ENCODE measurements at regions not wholly inside any gene's neighbourhood (a gene's known extent, or its start where the extent isn't known, plus 50 kb on each side); places are given as distances from the start of the nearest gene placed in this dataset.

- DNase-seq: no peak
- Histone ChIP-seq H3K27ac (no peak overlapping the region), H3K4me3 (no peak overlapping the region), H3K27me3 (no peaks in the 10 kb centered on the region), H3K36me3 (no peaks in the 10 kb centered on the region), H3K9me3 (no peaks in the 10 kb centered on the region), H3K4me1 (peaks cover 0 to 3% (median under 1%) of the 10 kb centered on the region in 4 donors)
- no peak for TF ChIP-seq CTCF (IDR thresholded peaks at IDR 0.05)
- no peak for TF ChIP-seq EP300 (IDR thresholded peaks at IDR 0.05)
- no peak for TF ChIP-seq POLR2A (IDR thresholded peaks at IDR 0.05)
- no peak for TF ChIP-seq POLR2AphosphoS5 (IDR thresholded peaks at IDR 0.05)
- intact Hi-C loops (cut with DNase I): no loop called here
- 23 to 71% methylated on average over 6 of the region's 6 CpGs for WGBS, 2 donors
These were observed 95.2 kb downstream of the PSMG1 start for GRCh38 chr21:39088031-39088370.

- Histone ChIP-seq H3K27ac (no peak overlapping the region), H3K36me3 (no peaks in the 10 kb centered on the region)
- intact Hi-C loops (cut with DNase I): no loop called here
These were observed 95.8 kb downstream of the PSMG1 start for GRCh38 chr21:39087238-39088030.

GRCh38 chr21:39086547-39086946 is 96.7 kb downstream of the PSMG1 start:
- Histone ChIP-seq H3K4me1 (peaks cover 0 to 5% (median 2%) of the 10 kb centered on the region in 4 donors), H3K27ac (no peak overlapping the region), H3K9me3 (no peaks in the 10 kb centered on the region), H3K27me3 (no peaks in the 10 kb centered on the region), H3K36me3 (no peaks in the 10 kb centered on the region), H3K4me3 (no peak overlapping the region)
- intact Hi-C loops (cut with DNase I): no loop called here
- TF ChIP-seq POLR2A (IDR thresholded peaks at IDR 0.05) (no peak), EP300 (IDR thresholded peaks at IDR 0.05) (no peak), CTCF (IDR thresholded peaks at IDR 0.05) (no peak), POLR2AphosphoS5 (IDR thresholded peaks at IDR 0.05) (no peak)
- 92 to 94% methylated on average over 8 of the region's 8 CpGs for WGBS, 2 donors
- DNase-seq: no peak

More at GRCh38 chr21:39087238-39088030, 95.8 kb downstream of the PSMG1 start:
- TF ChIP-seq EP300 (IDR thresholded peaks at IDR 0.05) (no peak), CTCF (IDR thresholded peaks at IDR 0.05) (no peak)
- DNase-seq: no peak
- Histone ChIP-seq H3K4me3 (no peak overlapping the region), H3K4me1 (peaks cover 0 to 5% (median 2%) of the 10 kb centered on the region in 4 donors), H3K27me3 (no peaks in the 10 kb centered on the region), H3K9me3 (no peaks in the 10 kb centered on the region)
- 85 to 88% methylated on average over 27 of the region's 27 CpGs for WGBS, 2 donors

GRCh38 chr21:39085843-39086405 is 97.3 kb downstream of the PSMG1 start:
- intact Hi-C loops (cut with DNase I): no loop called here
- Histone ChIP-seq H3K9me3 (no peaks in the 10 kb centered on the region), H3K27me3 (no peaks in the 10 kb centered on the region), H3K4me3 (no peak overlapping the region), H3K27ac (no peak overlapping the region), H3K4me1 (peaks cover 0 to 5% (median 2%) of the 10 kb centered on the region in 4 donors), H3K36me3 (no peaks in the 10 kb centered on the region)
- TF ChIP-seq POLR2A (IDR thresholded peaks at IDR 0.05) (no peak), CTCF (IDR thresholded peaks at IDR 0.05) (no peak), POLR2AphosphoS5 (IDR thresholded peaks at IDR 0.05) (no peak), EP300 (IDR thresholded peaks at IDR 0.05) (no peak)
- 87 to 94% methylated on average over 6 of the region's 6 CpGs for WGBS, 2 donors
- DNase-seq: no peak

All from sigmoid colon (tissue), 6 donors.